Neural cell (in vitro differentiated cells): ENCODE measurements at regions not wholly inside any gene's neighbourhood (a gene's known extent, or its start where the extent isn't known, plus 50 kb on each side); places are given as distances from the start of the nearest gene placed in this dataset.

Experiments
- H2AFZ ChIP-seq: fragments of 200-600, 300-800 bp; sonication (generic), shearing (Covaris generic); 2 replicates; pipeline ENCODE4 v1.6.0; 2014; ENCODE audit warnings: low read depth, mild to moderate bottlenecking, antibody characterized with exemption, low read length, moderate library complexity
- H3F3A ChIP-seq: fragments of 200-600 bp; shearing (Covaris generic); 2 replicates; pipeline ENCODE4 v1.6.1; 2016; ENCODE audit warnings: mild to moderate bottlenecking, moderate library complexity, mixed read lengths, antibody characterized with exemption, low read length; ENCODE audit not compliant: insufficient read depth, poor library complexity, severe bottlenecking
- H3K27ac ChIP-seq: fragments of 200-600, 300-800 bp; sonication (generic), shearing (Covaris generic); 2 replicates; pipeline ENCODE4 v1.5.1; 2014; ENCODE audit warnings: mild to moderate bottlenecking, low read length, moderate library complexity
- H3K27me3 ChIP-seq: fragments of 300-800, 200-600 bp; sonication (generic), shearing (Covaris generic); 2 replicates; pipeline ENCODE4 v1.6.0; 2014; ENCODE audit warnings: mild to moderate bottlenecking, low read depth, low read length, moderate library complexity; ENCODE audit not compliant: insufficient read depth
- H3K36me3 ChIP-seq: fragments of 300-800, 200-600 bp; sonication (generic), shearing (Covaris generic); 2 replicates; pipeline ENCODE4 v1.5.1; 2014; ENCODE audit warnings: mild to moderate bottlenecking, antibody characterized with exemption, low read length, moderate library complexity; ENCODE audit not compliant: insufficient read depth
- H3K4me2 ChIP-seq: fragments of 300-800, 200-600 bp; sonication (generic), shearing (Covaris generic); 2 replicates; pipeline ENCODE4 v1.6.0; 2014; ENCODE audit warnings: mild to moderate bottlenecking, low read length
- H3K4me3 ChIP-seq: fragments of 300-800, 200-600 bp; sonication (generic), shearing (Covaris generic); 2 replicates; pipeline ENCODE4 v1.5.1; 2014; ENCODE audit warnings: mild to moderate bottlenecking, low read length, moderate library complexity
- H3K79me2 ChIP-seq: fragments of 200-600 bp; shearing (Covaris generic); replicated peaks from 2 replicates; pipeline ENCODE4 v1.6.0; 2014; ENCODE audit warnings: mild to moderate bottlenecking, low read length, moderate library complexity; ENCODE audit not compliant: insufficient read depth
- H3K9ac ChIP-seq: fragments of 300-800, 200-600 bp; sonication (generic), shearing (Covaris generic); 2 replicates; pipeline ENCODE4 v1.6.1; 2016; ENCODE audit warnings: mild to moderate bottlenecking, low read length, mixed read lengths
- H3K9me2 ChIP-seq: fragments of 200-600 bp; shearing (Covaris generic); 2 replicates; pipeline ENCODE4 v1.6.1; 2016; ENCODE audit warnings: mild to moderate bottlenecking, low read length, mixed read lengths; ENCODE audit not compliant: insufficient read depth
- H3K9me3 ChIP-seq: fragments of 200-600, 300-800 bp; sonication (generic), shearing (Covaris generic); 2 replicates; pipeline ENCODE4 v1.6.1; 2016; ENCODE audit warnings: mild to moderate bottlenecking, mixed run types, low read length, moderate library complexity, mixed read lengths
- H4K20me1 ChIP-seq: fragments of 200-600 bp; shearing (Covaris generic); 2 replicates; pipeline ENCODE4 v1.6.1; 2016; ENCODE audit warnings: mild to moderate bottlenecking, mixed run types; ENCODE audit not compliant: insufficient read depth
- EP300 ChIP-seq: fragments of 450-650 bp; conservative IDR thresholded peaks from 2 replicates; pipeline ENCODE4 v1.6.1; 2014; ENCODE audit warnings: antibody characterized with exemption, mild to moderate bottlenecking, moderate library complexity; ENCODE audit not compliant: poor library complexity, severe bottlenecking
- RAD21 ChIP-seq: fragments of 450-650 bp; conservative IDR thresholded peaks from 2 replicates; pipeline ENCODE4 v1.6.1; 2014; ENCODE audit warnings: antibody characterized with exemption, mild to moderate bottlenecking, moderate library complexity
- REST ChIP-seq: IDR thresholded peaks from 2 replicates; pipeline ENCODE4 v1.6.1; 2012; ENCODE audit warnings: borderline replicate concordance
- SMC3 ChIP-seq: fragments of 450-650 bp; conservative IDR thresholded peaks from 2 replicates; pipeline ENCODE4 v1.6.1; 2014; ENCODE audit warnings: antibody characterized with exemption, mild to moderate bottlenecking, moderate library complexity; ENCODE audit not compliant: poor library complexity
- TAF1 ChIP-seq: IDR thresholded peaks from 2 replicates; pipeline ENCODE4 v1.6.1; 2012; ENCODE audit warnings: low read depth

- Histone ChIP-seq H3K9ac (no peak overlapping the region), H3K4me3 (no peak overlapping the region), H2AFZ (no peak overlapping the region), H3K36me3 (no peaks in the 10 kb centered on the region), H4K20me1 (no peaks in the 10 kb centered on the region), H3K27ac (no peak overlapping the region), H3K9me2 (no peaks in the 10 kb centered on the region), H3K27me3 (no peaks in the 10 kb centered on the region), H3K4me2 (no peak overlapping the region), H3K79me2 (no peaks in the 10 kb centered on the region), H3F3A (no peaks in the 10 kb centered on the region), H3K9me3 (no peaks in the 10 kb centered on the region)
- TF ChIP-seq REST (no peak), RAD21 (no peak), SMC3 (no peak)
Observed at GRCh38 chr22:48707763-48708557, 1119.7 kb downstream of the BRD1 start.

DNA sequence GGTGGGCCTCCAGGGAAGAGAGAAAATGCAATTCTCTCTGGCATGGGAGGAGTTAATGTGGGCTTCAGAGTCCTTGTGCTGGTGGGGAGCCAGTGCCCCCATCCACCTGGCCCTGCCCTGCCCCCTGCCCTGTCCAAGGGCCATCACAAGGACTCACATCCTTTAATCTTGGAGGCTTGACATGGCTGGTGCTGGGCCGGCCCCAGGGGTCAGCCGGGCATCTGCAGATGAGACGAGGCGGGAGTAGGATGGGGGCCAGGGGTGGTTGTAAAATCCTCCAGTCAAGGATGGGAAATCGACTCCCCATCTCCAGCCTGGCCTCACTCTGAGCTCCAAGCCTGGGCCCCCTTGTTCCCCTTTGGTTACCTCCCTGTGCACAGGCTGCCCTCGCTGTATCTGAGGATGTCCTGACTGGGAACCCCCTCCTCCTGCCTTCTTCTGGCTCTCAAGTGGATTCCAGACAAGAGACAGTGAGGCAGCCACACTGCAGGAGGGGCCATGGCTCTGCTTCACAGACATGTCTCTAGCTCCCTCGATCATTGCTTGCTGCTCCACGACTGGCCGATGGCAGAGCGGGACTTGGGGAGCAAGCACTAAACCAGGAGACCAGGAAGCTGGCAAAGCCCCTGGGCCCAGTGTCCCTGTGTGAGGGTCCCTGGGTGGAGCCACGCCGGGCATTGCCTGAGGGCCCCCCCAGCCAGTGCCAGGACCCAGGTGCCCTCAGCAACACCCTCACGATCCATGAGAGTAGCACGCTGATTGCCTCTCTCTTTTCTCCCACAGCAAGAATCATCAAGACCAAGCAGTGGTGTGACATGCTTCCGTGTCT, 1120.5 kb downstream of the BRD1 start:
- H3K79me2 ChIP-seq, result no peaks in the 10 kb centered on the region
- H3K27ac ChIP-seq, result no peak overlapping the region
- no peaks in the 10 kb centered on the region for H3F3A ChIP-seq
- no peaks in the 10 kb centered on the region for H4K20me1 ChIP-seq
- no peak overlapping the region for H3K4me2 ChIP-seq
- H2AFZ ChIP-seq, result no peak overlapping the region
- TF ChIP-seq TAF1 (no peak), REST (no peak), EP300 (no peak)
- H3K36me3 ChIP-seq, result no peaks in the 10 kb centered on the region
- no peaks in the 10 kb centered on the region for H3K9me3 ChIP-seq
- H3K9me2 ChIP-seq, result no peaks in the 10 kb centered on the region
- H3K4me3 ChIP-seq, result no peak overlapping the region
- no peaks in the 10 kb centered on the region for H3K27me3 ChIP-seq
- no peak overlapping the region for H3K9ac ChIP-seq
